Esophagus squamous epithelium (tissue), 5 donors: ENCODE measurements at regions not wholly inside any gene's neighbourhood (a gene's known extent, or its start where the extent isn't known, plus 50 kb on each side); places are given as distances from the start of the nearest gene placed in this dataset.

ENCODE experiments used
- DNase-seq: peaks from one replicate; lab custom pipeline; 2025; lab: John Stamatoyannopoulos, UW
- H3K27ac ChIP-seq, 4 donors: fragments of 200-600 bp; sonication (generic); one replicate each; pipeline ENCODE4 v1.5.1; 2016 to 2019; ENCODE audit warnings: mild to moderate bottlenecking in 1 of 4
- H3K27me3 ChIP-seq, 4 donors: fragments of 200-600 bp; sonication (generic); 1 replicate in 3 of 4; 2 replicates in 1 of 4; pipeline versions ENCODE4 v1.5.1 to v1.6.0; 2017 to 2021; ENCODE audit warnings: antibody characterized with exemption in 1 of 4
- H3K36me3 ChIP-seq, 3 donors: fragments of 200-600 bp; sonication (generic); one replicate each; pipeline ENCODE4 v1.5.1; 2016 to 2019
- H3K4me1 ChIP-seq, 3 donors: fragments of 200-600 bp; sonication (generic); one replicate each; pipeline ENCODE4 v1.5.1; 2017 to 2019
- H3K4me3 ChIP-seq, 4 donors: fragments of 200-600 bp; sonication (generic); 1 replicate in 3 of 4; 2 replicates in 1 of 4; pipeline ENCODE4 v1.5.1; 2016 to 2019; ENCODE audit warnings: mild to moderate bottlenecking in 2 of 4, moderate library complexity in 1 of 4
- H3K9me3 ChIP-seq, 3 donors: fragments of 200-600 bp; sonication (generic); one replicate each; pipeline ENCODE4 v1.5.1; 2016 to 2019
- POLR2A ChIP-seq, 4 donors: fragments of 450-650 bp; IDR thresholded peaks; one replicate each; pipeline ENCODE4 v1.6.1; 2017; ENCODE audit warnings: antibody characterized with exemption in 4 of 4, mild to moderate bottlenecking in 4 of 4, moderate library complexity in 3 of 4
- WGBS, 2 donors: methylation state at CpG; one replicate each; pipeline ENCODE4 v1.1.5; 2018; 5-methylcytosine and 5-hydroxymethylcytosine counted together
- intact Hi-C: fragments of 100-400 bp; cut with DNase I; formaldehyde crosslinking; loops from one replicate; pipeline ENCODE4 v1.15.0; 2022
- TF ChIP-seq, protein P1 (sequence below), 6 experiments: fragments of 450-650 bp in 4 of 6; fragments of 200-600 bp in 2 of 6; sonication (generic) in 2 of 6; IDR thresholded peaks; one replicate each; pipeline ENCODE4 v1.5.1; 2016 to 2019; ENCODE audit warnings: antibody characterized with exemption in 6 of 6, mild to moderate bottlenecking in 4 of 6, moderate library complexity in 4 of 6
- donor health status: DM: yes; HTN: yes; CAD: no.

DNA sequence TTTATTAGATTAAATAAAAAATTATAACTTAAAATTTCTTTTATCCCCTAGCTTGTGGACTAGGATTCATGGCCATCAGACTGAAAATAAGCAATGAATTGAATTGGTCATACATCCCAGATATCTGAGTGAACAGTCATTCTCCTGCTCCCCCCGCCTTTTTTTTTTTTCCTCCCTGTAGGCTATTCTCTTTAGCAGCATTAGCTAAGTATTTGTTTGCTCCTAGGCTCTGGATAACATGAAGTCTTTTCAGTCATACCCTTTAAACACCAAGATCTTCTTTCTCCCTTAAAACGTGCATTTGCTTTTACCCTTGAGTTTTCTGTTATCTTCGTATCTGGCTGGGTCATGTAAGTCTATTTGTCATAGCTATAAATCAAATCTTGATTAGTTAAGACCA lies 866.7 kb upstream of the SPRY2 start:
- Histone ChIP-seq H3K36me3 (no peaks in the 10 kb centered on the region), H3K27ac (no peak overlapping the region), H3K4me1 (no peaks in the 10 kb centered on the region), H3K9me3 (no peaks in the 10 kb centered on the region), H3K27me3 (no peaks in the 10 kb centered on the region), H3K4me3 (no peak overlapping the region)
- TF ChIP-seq, protein P1, sequence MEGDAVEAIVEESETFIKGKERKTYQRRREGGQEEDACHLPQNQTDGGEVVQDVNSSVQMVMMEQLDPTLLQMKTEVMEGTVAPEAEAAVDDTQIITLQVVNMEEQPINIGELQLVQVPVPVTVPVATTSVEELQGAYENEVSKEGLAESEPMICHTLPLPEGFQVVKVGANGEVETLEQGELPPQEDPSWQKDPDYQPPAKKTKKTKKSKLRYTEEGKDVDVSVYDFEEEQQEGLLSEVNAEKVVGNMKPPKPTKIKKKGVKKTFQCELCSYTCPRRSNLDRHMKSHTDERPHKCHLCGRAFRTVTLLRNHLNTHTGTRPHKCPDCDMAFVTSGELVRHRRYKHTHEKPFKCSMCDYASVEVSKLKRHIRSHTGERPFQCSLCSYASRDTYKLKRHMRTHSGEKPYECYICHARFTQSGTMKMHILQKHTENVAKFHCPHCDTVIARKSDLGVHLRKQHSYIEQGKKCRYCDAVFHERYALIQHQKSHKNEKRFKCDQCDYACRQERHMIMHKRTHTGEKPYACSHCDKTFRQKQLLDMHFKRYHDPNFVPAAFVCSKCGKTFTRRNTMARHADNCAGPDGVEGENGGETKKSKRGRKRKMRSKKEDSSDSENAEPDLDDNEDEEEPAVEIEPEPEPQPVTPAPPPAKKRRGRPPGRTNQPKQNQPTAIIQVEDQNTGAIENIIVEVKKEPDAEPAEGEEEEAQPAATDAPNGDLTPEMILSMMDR (IDR thresholded peaks at IDR 0.05), result no peak
- TF ChIP-seq POLR2A (IDR thresholded peaks at IDR 0.05), result no peak
- 43 to 44% methylated on average over 3 of the region's 3 CpGs for WGBS, 2 donors
- no peak for DNase-seq
- intact Hi-C loops, result no loop called here

- no peaks in the 10 kb centered on the region for H3K27me3 ChIP-seq
- TF ChIP-seq, protein P1 (IDR thresholded peaks at IDR 0.05), result no peak
- TF ChIP-seq POLR2A (IDR thresholded peaks at IDR 0.05), result no peak
- intact Hi-C loops, result no loop called here
Measured at GRCh38 chr13:81207231-81207630, 866.3 kb upstream of the SPRY2 start.

DNA sequence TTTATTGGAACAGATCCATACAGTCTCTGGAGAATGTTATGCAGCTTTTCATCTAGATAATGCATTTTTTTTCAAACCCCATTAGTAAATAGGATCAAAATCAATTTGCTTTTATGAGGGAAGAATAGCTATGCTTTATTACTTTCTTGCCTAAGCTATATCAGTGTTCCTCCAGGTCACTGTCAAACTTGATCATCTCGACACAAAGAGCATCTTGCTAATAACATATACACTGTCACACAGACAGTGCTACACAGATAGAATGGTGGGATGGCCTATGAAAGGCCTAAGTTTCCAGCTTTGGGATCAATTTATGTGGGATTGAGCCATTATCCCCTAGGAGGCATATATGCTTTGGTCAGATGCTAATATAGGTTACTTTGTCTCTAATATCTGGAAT lies 862.9 kb upstream of the SPRY2 start:
- TF ChIP-seq, protein P1 (IDR thresholded peaks at IDR 0.05), result no peak
- TF ChIP-seq POLR2A (IDR thresholded peaks at IDR 0.05), result no peak
- no peaks in the 10 kb centered on the region for H3K9me3 ChIP-seq
- no peaks in the 10 kb centered on the region for H3K4me1 ChIP-seq
- no peaks in the 10 kb centered on the region for H3K27me3 ChIP-seq
- H3K4me3 ChIP-seq, result no peak overlapping the region
- no peak overlapping the region for H3K27ac ChIP-seq
- WGBS, 2 donors, result 71 to 74% methylated on average over 1 of the region's 1 CpG
- no peak for DNase-seq
- intact Hi-C loops, result no loop called here
- H3K36me3 ChIP-seq, result no peaks in the 10 kb centered on the region

More at GRCh38 chr13:81207231-81207630, 866.3 kb upstream of the SPRY2 start:
- no peak overlapping the region for H3K4me3 ChIP-seq
- H3K27ac ChIP-seq, result no peak overlapping the region
- no peak for DNase-seq
- no peaks in the 10 kb centered on the region for H3K9me3 ChIP-seq
- H3K4me1 ChIP-seq, result no peaks in the 10 kb centered on the region
- no peaks in the 10 kb centered on the region for H3K36me3 ChIP-seq

- H3K4me1 ChIP-seq, result no peaks in the 10 kb centered on the region
- H3K9me3 ChIP-seq, result no peaks in the 10 kb centered on the region
- H3K36me3 ChIP-seq, result no peaks in the 10 kb centered on the region
- no peaks in the 10 kb centered on the region for H3K27me3 ChIP-seq
- DNase-seq, result no peak
- WGBS, 2 donors, result 46 to 68% methylated on average over 4 of the region's 4 CpGs
- intact Hi-C loops, result no loop called here
- H3K27ac ChIP-seq, result no peak overlapping the region
- H3K4me3 ChIP-seq, result no peak overlapping the region
- TF ChIP-seq POLR2A (IDR thresholded peaks at IDR 0.05), result no peak
- TF ChIP-seq, protein P1 (IDR thresholded peaks at IDR 0.05), result no peak
Measured at GRCh38 chr13:81199956-81200355, 859.0 kb upstream of the SPRY2 start.

- no peak for DNase-seq
- H3K27ac ChIP-seq, result no peak overlapping the region
- H3K27me3 ChIP-seq, result no peaks in the 10 kb centered on the region
- peaks cover 0 to 10% (median 0%) of the 10 kb centered on the region in 3 donors for H3K9me3 ChIP-seq
- no peaks in the 10 kb centered on the region for H3K4me1 ChIP-seq
- no peak overlapping the region for H3K4me3 ChIP-seq
- intact Hi-C loops, result no loop called here
- TF ChIP-seq, protein P1 (IDR thresholded peaks at IDR 0.05), result no peak
- TF ChIP-seq POLR2A (IDR thresholded peaks at IDR 0.05), result no peak
- WGBS, 2 donors, result 57 to 76% methylated on average over 3 of the region's 3 CpGs
- no peaks in the 10 kb centered on the region for H3K36me3 ChIP-seq
Measured at GRCh38 chr13:81197966-81198365, 857.0 kb upstream of the SPRY2 start.
